ENCODE measurements at regions not wholly inside any gene's neighbourhood (a gene's known extent, or its start where the extent isn't known, plus 50 kb on each side); places are given as distances from the start of the nearest gene placed in this dataset.

DNA sequence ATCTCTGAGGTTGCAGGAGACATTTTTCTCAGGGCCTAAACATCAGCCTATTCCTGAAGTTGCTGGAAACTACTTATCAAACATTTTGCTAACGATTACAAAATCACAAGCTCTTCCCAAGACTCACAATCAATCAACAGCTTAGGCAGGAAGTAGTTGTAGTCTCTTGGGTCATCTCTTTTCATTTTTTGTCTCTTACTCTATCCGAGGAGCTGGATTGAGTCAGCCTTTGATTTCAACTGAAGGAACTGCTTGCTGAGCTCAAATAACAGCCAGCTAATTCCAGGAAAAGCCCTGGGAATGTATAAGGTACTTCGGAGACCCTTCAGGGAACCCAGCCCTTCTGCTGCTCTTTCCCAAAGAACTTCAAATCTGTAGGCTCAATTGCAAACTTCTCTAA is 398.9 kb downstream of the PLK2 start:
- H3F3A ChIP-seq (replicated peaks; ENCODE audit: insufficient read depth), result peaks cover 6% of the 10 kb centered on the region

DNA sequence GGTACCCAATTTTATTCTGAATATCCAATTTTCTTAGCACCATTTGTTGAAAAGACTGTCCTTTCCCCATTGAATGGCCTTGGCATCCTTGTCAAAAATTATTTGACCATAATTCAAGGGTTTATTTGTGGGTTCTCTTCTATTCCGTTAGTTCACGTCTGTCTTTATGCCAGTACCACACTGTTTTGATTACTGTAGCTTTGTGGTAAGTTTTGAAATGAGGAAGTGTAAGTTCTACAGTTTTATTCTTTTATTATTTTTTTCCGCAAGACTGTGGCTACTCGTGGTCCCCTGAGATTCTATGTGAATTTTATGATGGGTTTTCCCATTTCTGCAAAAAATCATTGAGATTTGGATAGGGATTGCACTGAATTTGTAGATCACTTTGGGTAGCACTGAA is 402.6 kb downstream of the PLK2 start:
- no peak overlapping the region for H2AFZ ChIP-seq (ENCODE audit: low read depth)
- TF ChIP-seq POLR2AphosphoS5 (IDR thresholded peaks at IDR 0.05; ENCODE audit: low read depth, low read length), result no peak
- TF ChIP-seq TCF12 (IDR thresholded peaks at IDR 0.05), result no peak
- TF ChIP-seq FOXJ3 (CRISPR knock-in tag; IDR thresholded peaks at IDR 0.05), result no peak
- no peak for TF ChIP-seq MAX (IDR thresholded peaks at IDR 0.05; ENCODE audit: low read depth)
- TF ChIP-seq YY1 (IDR thresholded peaks at IDR 0.05; ENCODE audit: low read depth), result no peak
- no peak for TF ChIP-seq MEF2A (IDR thresholded peaks at IDR 0.05; ENCODE audit: borderline replicate concordance, low read depth)
- TF ChIP-seq TAF1 (IDR thresholded peaks at IDR 0.05; ENCODE audit: borderline replicate concordance, low read depth, low read length), result no peak
- TF ChIP-seq RXRA (IDR thresholded peaks at IDR 0.05; ENCODE audit: borderline replicate concordance, low read depth), result no peak
- TF ChIP-seq FOSL2 (IDR thresholded peaks at IDR 0.05; ENCODE audit: borderline replicate concordance, low read depth), result no peak
- no peak for TF ChIP-seq RFX5 (IDR thresholded peaks at IDR 0.05; ENCODE audit: low read length)
- TF ChIP-seq ZBTB33 (IDR thresholded peaks at IDR 0.05; ENCODE audit: borderline replicate concordance, low read depth), result no peak
- TF ChIP-seq GABPA (IDR thresholded peaks at IDR 0.05; ENCODE audit: low read depth), result no peak
- no peak for TF ChIP-seq MXI1 (IDR thresholded peaks at IDR 0.05; ENCODE audit: low read depth, low read length)
- TF ChIP-seq FOXM1 (IDR thresholded peaks at IDR 0.05; ENCODE audit: low read depth), result no peak
- TF ChIP-seq SMC3 (IDR thresholded peaks at IDR 0.05; ENCODE audit: low read depth, low read length), result no peak
- ChIA-PET CTCF (no interaction called here), POLR2A (no interaction called here)
- H3K9me3 ChIP-seq, result 0 out of 2 replicates have a peak, but pooled peaks cover 18% of the 10 kb centered on the region
- WGBS (ENCODE audit: low lambda C conversion rate), result 85% methylated on average over 4 of the region's 4 CpGs
- H3K27ac ChIP-seq (ENCODE audit: low read depth in 2 of 2, low read length in 1 of 2), result no peak overlapping the region
- no peak for DNase-seq
- H3K27me3 ChIP-seq (ENCODE audit: insufficient read depth), result no peaks in the 10 kb centered on the region
- H3F3A ChIP-seq (replicated peaks; ENCODE audit: insufficient read depth), result peaks cover 6% of the 10 kb centered on the region
- H4K20me1 ChIP-seq (ENCODE audit: insufficient read depth), result no peaks in the 10 kb centered on the region
- H3K9ac ChIP-seq, result no peak overlapping the region
- no peak overlapping the region for H3K4me3 ChIP-seq (ENCODE audit: low read depth in 2 of 2, low read length in 1 of 2)
- no peak overlapping the region for H3K4me2 ChIP-seq
- H3K36me3 ChIP-seq (replicated peaks in 1 of 2; ENCODE audit: control insufficient read depth in 1 of 2, insufficient read depth in 2 of 2, low read length in 1 of 2), result no peaks in the 10 kb centered on the region
- no peaks in the 10 kb centered on the region for H3K9me2 ChIP-seq
- peaks cover 0 to 9% of the 10 kb centered on the region in 2 experiments; a peak in 1 of 4 replicates for H3K4me1 ChIP-seq (ENCODE audit: control insufficient read depth in 1 of 2, insufficient read depth in 2 of 2, low read depth in 1 of 2, low read length in 1 of 2)
- H3K79me2 ChIP-seq (ENCODE audit: insufficient read depth), result no peaks in the 10 kb centered on the region

More for the DNA sequence above, 398.9 kb downstream of the PLK2 start:
- 50% methylated on average over 3 of the region's 3 CpGs for WGBS (ENCODE audit: low lambda C conversion rate)
- Histone ChIP-seq H3K27me3 (ENCODE audit: insufficient read depth) (no peaks in the 10 kb centered on the region), H3K4me3 (ENCODE audit: low read depth in 2 of 2, low read length in 1 of 2) (no peak overlapping the region), H3K4me1 (ENCODE audit: control insufficient read depth in 1 of 2, insufficient read depth in 2 of 2, low read depth in 1 of 2, low read length in 1 of 2) (peaks cover 0 to 9% of the 10 kb centered on the region in 2 experiments; a peak in 2 of 4 replicates), H3K9me3 (0 out of 2 replicates have a peak, but pooled peaks cover 18% of the 10 kb centered on the region), H3K9me2 (no peaks in the 10 kb centered on the region), H3K27ac (ENCODE audit: low read depth in 2 of 2, low read length in 1 of 2) (peak overlapping the region in 1 of 2 experiments; percentile 3; a peak in 1 of 4 replicates), H2AFZ (ENCODE audit: low read depth) (peak overlapping the region; percentile 52; the same call in 1 of the 2 replicates), H3K36me3 (replicated peaks in 1 of 2; ENCODE audit: control insufficient read depth in 1 of 2, insufficient read depth in 2 of 2, low read length in 1 of 2) (no peaks in the 10 kb centered on the region), H3K4me2 (0 out of 2 replicates have a peak overlapping the region, but pooled peaks have one; percentile 11), H4K20me1 (ENCODE audit: insufficient read depth) (no peaks in the 10 kb centered on the region), H3K79me2 (ENCODE audit: insufficient read depth) (no peaks in the 10 kb centered on the region), H3K9ac (no peak overlapping the region)
- POLR2A ChIA-PET, result no interaction called here
- no peak for DNase-seq
- TF ChIP-seq FOSL2 (IDR thresholded peaks at IDR 0.05; ENCODE audit: borderline replicate concordance, low read depth), result 0 out of 2 replicates have a peak, but pooled peaks have one; percentile 4
- no peak for TF ChIP-seq SIN3A (IDR thresholded peaks at IDR 0.05; ENCODE audit: borderline replicate concordance, low read depth, low read length)
- TF ChIP-seq SMC3 (IDR thresholded peaks at IDR 0.05; ENCODE audit: low read depth, low read length), result no peak
- TF ChIP-seq USF2 (IDR thresholded peaks at IDR 0.05; ENCODE audit: borderline replicate concordance, low read depth, low read length), result no peak
- TF ChIP-seq YY1 (IDR thresholded peaks at IDR 0.05; ENCODE audit: low read depth), result no peak
- no peak for TF ChIP-seq EP300 (IDR thresholded peaks at IDR 0.05; ENCODE audit: borderline replicate concordance in 1 of 2, low read depth in 1 of 2, low read length in 1 of 2)
- no peak for TF ChIP-seq GABPA (IDR thresholded peaks at IDR 0.05; ENCODE audit: low read depth)
- peak; percentile 6; the same call in 1 of the 2 replicates for TF ChIP-seq TCF12 (IDR thresholded peaks at IDR 0.05)
- no peak for TF ChIP-seq ELF1 (IDR thresholded peaks at IDR 0.05)
- TF ChIP-seq CTCF (IDR thresholded peaks at IDR 0.05), result no peak
- CTCF ChIA-PET, result no interaction called here
